Endometrium (tissue), 2 donors: ENCODE measurements at regions not wholly inside any gene's neighbourhood (a gene's known extent, or its start where the extent isn't known, plus 50 kb on each side); places are given as distances from the start of the nearest gene placed in this dataset.

Experiments used
- FAIRE-seq: peaks from 2 replicates; lab custom pipeline; 2012; peaks lifted over from hg19 to GRCh38; lab: Jason Lieb, UNC
- donor health status: control.
- donor health status: control.

DNA sequence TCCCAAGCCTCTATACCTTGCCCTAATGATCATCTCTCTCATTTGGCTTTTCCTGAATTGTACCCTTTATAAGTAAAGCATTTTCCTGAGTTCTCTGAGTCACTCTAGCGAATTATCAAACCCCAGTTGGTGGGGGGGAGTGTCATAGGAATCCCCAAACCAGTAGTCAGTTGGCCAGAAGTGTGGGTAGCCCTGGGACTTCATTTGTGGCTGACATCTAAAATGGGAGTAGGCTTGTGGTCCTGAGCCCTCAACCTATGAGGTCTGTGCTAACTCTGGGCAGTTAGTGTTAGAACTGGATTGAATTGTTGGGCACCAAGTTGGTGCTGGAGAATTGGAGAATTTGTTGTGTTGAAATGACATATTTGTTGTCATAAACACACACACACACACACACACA, 91.3 kb downstream of the BBS10 start:
- FAIRE-seq, result no peak

DNA sequence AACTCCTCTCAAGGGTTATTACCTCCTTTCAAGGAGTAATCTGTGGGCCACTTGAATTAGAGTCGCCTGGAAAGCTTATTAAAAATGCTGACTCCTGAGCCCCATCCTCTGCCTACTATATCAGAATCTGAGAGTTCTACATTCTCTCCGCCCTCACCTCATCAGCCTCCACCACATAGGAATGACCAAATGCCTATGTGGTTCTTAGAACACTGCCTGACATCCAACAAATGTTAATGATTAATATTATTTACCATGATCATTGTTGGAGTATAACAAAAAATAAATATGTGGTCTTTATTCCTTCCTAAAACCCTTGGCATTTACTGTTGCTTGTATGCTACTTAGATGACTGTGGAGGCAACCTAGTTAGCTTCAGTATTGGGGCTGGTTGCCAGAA, 91.9 kb downstream of the BBS10 start:
- FAIRE-seq, result no peak

DNA sequence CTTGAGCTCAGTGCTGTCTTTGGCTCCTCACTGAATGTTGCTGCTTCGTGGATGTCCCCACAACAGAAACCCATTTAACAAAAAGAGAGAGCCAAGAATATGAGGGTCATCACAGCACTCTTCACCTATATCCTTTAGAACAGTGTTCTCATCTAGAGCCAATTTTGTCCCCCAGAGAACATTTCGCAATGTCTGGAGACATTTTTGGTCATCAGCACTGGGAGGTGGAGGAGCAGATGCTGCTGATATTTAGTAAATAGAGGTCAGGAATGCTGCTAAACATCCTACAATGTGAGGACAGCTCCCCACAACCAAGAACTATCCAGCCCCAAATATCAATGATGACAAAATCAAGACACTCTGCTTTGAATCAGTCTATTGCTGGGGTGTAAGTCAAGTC, 92.5 kb downstream of the BBS10 start:
- no peak for FAIRE-seq

DNA sequence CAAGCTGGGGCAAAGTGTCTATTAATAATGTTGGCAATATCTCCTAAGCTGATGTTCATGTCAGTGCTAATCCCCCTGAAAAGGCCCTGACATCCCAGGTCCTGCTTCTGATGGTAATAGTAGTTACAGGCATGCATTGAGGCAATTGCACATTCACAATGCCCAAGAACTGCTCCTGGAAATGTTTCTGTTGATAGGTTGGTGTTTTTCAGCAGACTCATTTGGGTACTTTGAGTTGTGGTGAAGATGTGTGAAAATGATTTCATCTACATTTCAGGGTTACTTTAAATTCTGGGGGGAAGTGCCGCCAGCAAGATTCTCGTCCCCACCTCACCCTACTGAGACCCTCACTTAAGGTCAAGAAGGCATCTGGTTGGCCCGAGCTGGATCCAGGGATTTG, 92.9 kb downstream of the BBS10 start:
- FAIRE-seq, result no peak

DNA sequence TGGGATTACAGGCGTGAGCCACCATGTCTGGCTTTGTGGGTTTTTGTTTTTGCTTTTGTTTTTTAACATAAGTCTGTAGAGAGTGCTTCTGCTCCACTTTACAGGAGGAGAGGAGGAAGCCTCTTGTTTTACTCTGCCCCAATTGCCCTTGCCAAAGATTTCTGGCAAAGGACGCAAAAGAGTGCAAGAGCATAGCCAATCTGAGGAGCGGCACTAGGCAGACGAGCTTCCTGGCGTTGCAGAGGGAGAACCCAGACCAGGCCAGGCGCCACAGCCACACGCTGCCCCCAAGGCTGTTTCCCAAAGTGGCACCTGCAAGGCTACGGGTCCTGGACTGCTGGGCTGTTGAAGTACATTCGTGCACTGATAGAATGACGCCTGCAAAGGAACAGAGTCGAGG, 96.2 kb downstream of the BBS10 start:
- no peak for FAIRE-seq

DNA sequence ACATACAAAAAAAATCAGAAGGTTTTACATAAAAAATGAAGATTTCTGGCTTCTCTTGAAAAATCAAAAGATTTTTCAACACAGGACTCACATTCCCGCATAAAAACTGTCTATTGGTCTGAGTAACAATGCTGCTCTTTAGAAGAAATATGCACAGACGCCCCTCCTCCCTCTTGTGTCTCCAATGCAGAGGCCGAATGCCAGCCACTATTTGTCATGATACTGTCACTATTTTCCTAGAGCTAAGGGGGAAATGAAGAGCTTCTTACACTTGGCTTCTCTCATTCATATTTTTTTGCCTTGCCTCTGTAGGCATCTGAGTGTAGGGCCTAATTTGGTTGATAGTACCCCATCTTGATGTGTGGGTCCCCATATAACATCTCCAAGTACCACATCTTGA, 98.0 kb downstream of the BBS10 start:
- FAIRE-seq, result no peak

DNA sequence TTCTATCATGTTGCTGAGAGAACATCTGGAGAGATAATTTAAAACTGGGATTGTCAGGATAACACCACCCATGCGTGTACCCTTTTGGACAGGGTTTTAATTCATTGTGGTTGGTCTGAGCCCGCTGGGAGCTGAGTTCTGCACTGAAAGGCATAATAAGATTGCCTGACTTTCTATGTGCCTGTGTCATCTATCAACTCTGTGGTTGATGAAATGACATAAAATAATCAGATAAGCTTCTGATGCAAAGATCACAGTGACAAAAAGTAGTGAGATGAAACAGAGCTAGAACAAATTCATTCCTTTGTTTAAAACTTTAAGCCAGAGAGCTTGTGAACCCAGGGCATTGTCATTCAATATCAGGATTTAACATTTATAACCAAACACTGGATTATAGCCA, 98.7 kb downstream of the BBS10 start:
- no peak for FAIRE-seq

DNA sequence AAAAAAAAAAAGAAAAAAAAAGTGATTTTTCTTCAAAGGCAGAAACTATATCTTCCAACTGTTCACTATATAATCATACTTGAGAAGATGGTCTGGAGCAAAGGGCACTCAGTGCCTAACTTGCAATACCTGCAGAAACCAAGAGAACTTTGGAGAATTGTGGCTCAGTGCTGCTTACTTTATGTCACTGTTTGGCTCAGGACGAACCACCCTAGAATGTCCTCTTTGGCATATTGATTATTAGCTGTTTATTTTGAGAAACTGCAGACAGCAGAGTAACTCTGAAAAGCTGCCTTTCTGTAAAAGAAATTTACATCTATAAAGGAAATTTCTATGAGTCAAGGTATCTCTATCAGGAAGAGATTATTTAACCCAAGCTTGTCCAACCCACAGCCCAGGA, 100.2 kb downstream of the BBS10 start:
- no peak for FAIRE-seq

DNA sequence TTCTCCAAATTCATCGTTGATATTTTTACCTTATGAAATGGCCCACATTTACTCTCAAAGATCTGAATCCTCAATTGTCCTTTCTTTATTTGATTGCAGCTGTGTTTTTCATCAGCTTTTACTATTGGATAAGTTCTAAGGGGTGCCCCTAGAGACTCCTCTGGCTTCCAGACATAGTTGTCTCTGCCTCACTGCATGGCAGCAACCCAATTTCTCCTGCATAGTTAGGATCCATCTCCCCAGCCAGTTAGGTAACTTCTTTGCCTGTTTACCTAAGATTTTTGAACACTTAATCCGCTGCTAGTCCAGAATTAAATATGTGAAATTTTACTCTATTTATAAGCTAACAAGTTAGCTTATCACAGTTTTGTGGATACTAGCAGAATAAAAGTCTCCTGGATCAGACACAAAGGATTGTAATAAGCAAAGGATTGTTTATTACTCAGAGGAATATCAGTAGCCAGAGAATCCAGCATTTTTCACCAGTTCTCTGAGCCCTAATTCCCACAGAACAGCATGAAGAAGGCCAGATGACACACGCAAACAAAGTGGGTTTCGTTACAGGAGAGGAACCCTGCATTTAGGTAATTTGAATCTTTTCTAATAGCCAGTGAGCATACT, 101.1 kb downstream of the BBS10 start:
- no peak for FAIRE-seq

DNA sequence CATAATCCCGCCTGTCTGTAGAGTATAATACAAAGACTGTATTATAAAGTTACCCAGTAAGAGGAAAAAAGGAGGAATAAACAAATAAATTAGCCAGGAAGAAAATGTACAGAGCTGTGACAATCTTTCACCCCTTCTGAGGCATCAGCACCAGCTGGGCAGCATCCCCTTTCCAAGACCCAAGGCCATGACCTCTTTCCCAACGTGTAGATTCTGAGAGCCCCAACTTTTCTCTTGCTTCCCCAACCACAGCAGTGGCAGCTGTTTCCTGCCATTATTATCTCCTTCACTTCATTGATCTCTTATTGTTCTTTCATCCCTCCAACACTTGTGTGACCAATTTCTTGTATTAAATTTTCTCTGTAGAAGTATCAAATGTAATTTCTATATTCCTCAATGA, 101.6 kb downstream of the BBS10 start:
- FAIRE-seq, result no peak

DNA sequence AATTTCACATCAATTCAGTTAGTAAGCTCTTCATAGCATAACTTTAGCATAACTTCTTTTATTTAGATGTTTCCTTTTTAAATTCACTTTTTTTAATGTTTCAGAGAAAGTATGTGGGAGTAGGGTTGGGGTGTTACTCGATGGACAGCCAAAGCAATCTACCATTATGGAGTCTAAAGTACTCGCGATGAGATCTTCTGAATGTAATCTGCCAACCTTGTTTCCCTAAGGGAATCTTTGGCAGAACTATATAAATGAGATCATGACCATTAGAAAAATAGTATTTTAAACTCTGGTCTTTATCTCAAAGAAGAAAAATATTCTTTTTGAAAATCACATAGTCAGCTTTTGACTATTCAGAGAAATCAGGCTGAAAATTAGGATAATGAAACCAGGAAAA, 103.9 kb downstream of the BBS10 start:
- no peak for FAIRE-seq

DNA sequence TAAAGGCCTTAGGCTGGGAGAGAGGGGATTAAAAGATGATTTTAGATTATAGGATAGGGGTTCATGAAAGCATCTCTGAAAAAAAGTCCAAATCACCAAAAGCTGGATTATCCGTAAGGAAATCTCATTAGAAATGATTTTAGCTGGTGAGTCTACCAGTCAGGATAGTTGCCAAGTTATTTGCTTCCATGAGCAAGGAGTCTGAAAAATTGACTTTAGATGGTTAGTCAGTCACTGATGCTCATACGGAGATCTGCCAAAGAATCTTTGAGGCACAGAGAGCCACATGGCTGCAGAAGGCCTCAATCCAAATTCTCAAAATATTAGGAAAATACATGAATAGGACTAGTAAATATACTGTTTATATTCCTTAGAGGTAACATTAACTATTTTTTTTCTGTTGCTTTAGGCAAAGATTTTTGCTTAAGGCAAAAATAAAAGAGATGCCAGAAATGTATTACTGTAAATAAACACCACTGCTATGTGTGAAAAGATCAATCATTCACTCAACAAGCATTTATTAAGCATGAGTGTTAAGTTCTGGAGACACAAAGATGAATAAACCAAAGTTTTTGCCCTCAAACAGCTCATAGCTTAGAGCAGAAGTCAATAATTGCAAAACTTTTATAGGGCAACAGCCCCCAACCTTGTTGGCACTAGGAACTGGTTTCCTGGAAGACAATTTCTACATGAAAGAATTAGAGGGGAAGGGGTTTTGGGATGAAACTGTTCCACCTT, 105.2 kb downstream of the BBS10 start:
- no peak for FAIRE-seq

DNA sequence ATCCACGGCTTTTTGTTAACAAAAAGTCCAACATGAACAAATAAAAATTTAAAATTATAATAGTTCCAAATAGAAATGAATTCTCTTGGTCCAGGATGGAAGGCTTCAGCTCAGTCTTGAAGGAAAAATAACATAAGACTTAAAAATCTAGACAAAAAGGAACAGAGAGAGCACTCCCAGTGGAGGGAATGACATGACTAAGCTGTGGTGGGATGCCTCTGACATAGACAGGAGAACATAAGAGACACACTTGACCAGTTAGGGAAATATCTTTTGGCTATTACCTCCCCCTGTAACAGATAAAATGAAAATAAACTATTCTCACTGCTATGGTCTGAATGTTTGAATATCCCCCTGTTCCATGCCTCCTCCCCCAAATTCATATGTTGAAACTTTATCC, 106.8 kb downstream of the BBS10 start:
- FAIRE-seq, result no peak

DNA sequence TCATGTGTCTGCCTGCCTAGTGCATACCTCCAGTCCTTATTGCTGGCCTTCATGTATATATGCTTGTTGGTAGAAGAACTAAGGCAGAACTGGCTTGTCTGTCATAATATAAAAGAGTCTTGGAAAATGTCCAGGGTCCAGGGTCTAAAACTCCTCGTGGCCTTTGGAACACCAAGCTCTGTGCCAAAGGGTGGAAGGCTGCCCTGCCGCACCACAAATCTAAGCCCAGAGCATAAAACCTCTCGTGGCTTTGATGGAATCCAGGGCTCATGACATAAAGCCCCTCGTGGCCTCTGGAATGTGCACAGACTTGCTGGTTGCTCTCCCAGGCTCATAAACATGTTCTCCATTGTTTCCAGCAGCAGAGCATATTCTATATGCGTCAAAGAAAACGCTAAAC, 107.9 kb downstream of the BBS10 start:
- no peak for FAIRE-seq

DNA sequence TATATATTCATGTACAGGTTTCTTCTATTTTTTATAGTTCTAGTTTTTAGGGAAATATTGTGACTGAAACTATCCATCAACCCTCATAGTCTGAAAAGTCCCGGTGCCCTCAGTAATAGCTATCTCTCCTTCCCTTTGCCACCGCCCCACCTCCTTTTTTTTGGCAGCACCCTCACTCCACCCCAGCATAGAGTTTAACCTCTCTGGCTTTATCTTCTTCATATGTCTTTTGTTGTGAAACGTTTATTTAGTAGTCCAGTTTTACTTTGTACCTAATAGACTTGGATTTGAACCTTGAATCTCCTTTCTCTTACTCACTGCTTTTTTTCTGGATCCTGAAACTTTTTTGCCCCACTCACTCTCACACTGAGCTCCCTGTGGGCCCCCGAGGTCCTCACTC, 109.5 kb downstream of the BBS10 start:
- no peak for FAIRE-seq

DNA sequence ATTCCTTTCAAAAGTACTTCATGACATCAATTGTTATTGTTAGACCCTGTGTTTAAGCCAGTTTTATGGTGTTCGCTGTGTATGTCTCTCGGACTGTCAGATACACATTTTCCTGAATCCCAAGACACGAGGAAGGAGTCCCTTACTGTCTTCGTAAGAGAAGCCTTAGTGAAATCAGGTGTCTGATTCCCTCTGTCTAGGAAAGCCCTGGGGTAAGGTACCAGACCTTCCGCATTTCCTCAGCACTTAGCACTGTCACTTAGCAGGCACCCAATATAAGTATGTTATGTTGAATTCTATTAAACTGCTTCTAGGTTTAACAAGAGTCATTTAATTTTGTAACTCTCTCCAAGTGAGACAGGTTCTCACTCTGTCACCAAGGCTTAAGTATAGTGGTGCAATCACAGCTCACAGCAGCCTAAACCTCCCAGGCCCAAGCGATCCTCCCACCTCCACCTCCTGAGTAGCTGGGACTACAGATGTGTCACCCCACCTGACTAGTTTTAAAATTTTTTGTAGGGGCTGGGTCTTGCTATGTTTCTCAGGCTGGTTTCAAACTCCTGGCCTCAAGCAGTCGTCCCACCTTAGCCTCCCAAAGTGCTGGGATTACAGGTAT, 111.0 kb downstream of the BBS10 start:
- FAIRE-seq, result no peak

DNA sequence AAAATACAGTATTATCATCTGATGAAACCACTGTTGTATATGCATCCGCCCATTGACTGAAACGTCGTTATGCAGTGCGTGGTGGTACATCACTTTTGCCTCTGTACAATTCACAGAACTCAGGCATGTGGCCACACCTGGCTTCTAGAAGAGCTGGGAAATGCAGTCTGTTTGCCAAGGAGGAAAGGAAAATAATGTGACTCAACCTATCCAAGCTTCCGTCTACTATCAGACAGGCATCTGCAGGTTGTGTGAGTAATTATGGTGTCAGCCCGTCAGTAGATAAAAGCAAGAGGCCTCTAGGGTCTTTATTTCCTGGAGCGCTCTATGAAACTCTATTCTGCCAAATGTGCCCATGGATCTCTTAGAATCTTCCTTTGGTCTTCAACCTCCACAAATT, 111.6 kb downstream of the BBS10 start:
- FAIRE-seq, result no peak

DNA sequence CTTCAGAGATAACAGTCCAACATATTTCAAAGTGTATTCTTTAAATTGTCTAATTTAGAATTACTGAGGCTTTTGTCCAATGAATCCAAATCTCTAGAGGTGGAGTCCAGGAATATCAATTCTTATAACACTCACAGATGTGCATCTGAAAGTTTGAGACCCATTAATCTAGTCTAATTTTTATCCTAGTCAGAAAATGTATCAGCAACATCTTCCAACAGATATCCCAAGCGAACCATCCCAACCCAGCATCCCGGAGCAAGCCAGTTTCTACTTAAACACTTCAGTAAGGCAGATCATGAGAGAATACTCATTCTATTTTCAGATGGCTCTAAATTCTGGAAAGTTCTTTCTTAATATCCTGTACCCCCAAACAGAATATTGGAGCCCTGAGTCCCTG, 113.5 kb downstream of the BBS10 start:
- FAIRE-seq, result no peak

DNA sequence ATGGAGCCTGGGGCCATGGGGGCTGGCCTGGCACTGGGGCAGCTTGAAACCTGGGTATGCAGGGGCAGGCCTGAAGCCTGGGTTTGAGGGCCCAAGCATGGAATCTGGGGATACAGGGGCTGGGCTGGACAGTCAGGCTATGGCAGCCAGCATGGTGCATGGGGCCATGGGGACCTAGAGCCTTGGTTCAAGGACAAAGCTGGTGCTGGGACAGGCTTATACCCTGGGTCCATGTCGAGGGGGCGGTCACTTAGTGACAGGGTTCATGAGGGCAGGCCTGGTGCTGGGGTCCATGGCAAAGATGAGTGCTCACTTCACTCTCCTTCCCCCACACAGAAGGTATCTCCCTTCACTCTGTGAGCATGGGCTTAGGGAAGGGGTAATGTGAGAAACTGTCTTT, 116.2 kb downstream of the BBS10 start:
- FAIRE-seq, result no peak

DNA sequence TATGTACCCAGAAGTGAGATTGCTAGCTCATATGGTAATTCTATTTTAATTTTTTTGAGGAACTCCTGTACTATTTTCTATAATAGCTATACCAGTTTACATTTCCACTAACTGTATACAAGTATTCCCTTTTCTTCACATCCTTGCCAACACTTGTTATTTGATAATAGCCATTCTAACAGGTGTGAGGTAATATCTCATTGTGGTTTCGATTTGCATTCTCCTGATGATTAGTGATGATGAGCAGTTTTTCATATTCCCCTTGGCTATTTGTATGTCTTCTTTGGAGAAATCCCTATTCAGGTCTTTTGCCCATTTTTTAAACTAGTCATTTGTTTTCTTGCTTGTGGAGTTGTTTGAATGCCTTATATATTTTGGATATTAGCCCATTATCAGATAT, 121.3 kb downstream of the BBS10 start:
- no peak for FAIRE-seq

DNA sequence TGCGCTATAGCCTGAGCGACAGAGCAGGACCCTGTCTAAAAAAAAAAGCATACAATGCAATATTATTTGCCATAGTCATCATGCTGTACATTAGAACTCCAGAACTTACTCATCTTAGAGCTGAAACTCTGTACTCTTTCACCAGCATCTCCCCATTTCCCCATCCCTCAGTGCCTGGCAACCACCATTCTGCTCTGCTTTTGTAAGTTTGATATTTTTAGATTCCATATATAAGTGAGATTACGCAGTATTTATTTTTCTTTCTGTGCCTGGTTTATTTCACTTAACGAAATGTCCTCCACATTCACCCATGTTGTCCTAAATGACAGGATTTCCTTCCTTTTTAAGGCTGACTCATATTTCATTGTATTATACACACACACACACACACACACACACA, 121.8 kb downstream of the BBS10 start:
- no peak for FAIRE-seq

DNA sequence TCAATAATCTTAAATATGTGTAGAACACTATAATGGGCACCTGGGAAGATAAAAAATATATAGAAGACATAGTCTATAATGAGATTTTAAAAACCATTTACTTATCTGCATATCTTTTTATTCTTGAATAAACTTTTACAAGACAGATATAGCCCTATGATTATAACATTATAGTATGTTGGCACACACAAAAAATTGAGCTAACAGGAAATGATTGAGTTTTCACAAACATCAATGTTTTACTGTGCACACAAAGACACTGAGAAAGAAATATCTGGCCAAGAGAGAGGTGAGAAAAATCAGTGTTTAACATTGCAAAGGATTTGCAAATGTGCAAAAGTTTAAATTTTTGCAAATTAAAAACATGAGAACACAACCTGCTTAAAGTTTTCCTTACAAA, 124.3 kb downstream of the BBS10 start:
- FAIRE-seq, result no peak

DNA sequence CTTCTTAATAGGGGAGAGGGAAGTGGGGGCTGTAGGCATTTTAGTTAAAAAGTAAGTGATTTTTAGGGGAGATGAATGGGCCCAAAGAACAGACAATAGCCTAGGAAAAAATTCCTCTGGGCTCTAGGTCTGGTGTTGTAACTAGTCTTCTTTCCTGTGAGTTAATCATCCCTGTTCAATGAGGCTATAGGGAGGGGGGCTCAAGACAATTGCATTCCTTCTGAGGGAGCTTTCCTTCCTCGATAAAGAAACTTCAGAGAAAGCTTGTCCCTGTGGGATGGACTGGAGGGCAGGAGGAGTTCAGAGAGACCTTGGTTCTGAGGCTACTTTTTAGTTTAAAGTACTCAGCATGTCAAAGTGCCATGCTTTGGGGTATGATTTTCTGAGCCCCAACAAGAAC, 127.2 kb downstream of the BBS10 start:
- FAIRE-seq, result no peak

DNA sequence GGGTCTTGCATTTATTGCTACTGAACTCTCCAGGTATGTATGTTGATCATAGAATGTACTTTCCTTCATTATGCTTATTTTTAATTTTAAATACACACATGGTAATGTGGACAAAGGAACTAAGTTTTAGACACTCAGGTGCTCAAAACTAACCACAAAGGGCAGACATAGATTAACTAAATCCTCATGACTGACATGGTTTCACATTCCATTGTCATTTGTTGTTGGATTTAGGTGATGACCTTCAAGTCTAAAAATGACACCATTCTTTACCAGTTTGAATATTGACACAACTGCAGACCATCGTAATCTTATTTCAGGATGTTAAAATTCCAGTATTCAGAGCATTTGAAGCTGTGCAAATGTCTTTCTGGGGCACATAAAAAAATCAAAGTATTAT, 128.4 kb downstream of the BBS10 start:
- FAIRE-seq, result no peak
